ENCODE measurements at regions not wholly inside any gene's neighbourhood (a gene's known extent, or its start where the extent isn't known, plus 50 kb on each side); places are given as distances from the start of the nearest gene placed in this dataset.
"Not testable (repeated sequence)": the region's sequence is repeated elsewhere in the genome, so short reads cannot be mapped to it uniquely, and the experiment has no call there.

GRCh38 chr5:90055831-90056328, 353.7 kb downstream of the CETN3 start:
- DNase-seq: no peak

GRCh38 chr5:90054612-90055011, 354.9 kb downstream of the CETN3 start:
- DNase-seq: no peak

- DNase-seq: peak; percentile 26
Measured at GRCh38 chr5:90051756-90052155, 357.8 kb downstream of the CETN3 start.

- DNase-seq: no peak
Measured at GRCh38 chr5:90050103-90050502, 359.5 kb downstream of the CETN3 start.

- no peak for DNase-seq
Measured at GRCh38 chr5:90047113-90047512, 362.4 kb downstream of the CETN3 start.

- not testable (repeated sequence) for DNase-seq
Measured at GRCh38 chr5:90040082-90040481, 369.5 kb downstream of the CETN3 start.

- DNase-seq: no peak
Measured at GRCh38 chr5:90037646-90038045, 371.9 kb downstream of the CETN3 start.

- no peak for DNase-seq
Measured at GRCh38 chr5:90022711-90023053, 386.9 kb downstream of the CETN3 start.

- no peak for DNase-seq
Measured at GRCh38 chr5:90022002-90022710, 387.4 kb downstream of the CETN3 start.

GRCh38 chr5:90020575-90021538, 388.7 kb downstream of the CETN3 start:
- DNase-seq: no peak

- DNase-seq: no peak
Measured at GRCh38 chr5:90017239-90017638, 392.3 kb downstream of the CETN3 start.

GRCh38 chr5:90015584-90016018, 394.0 kb downstream of the CETN3 start:
- no peak for DNase-seq

- no peak for DNase-seq
Measured at GRCh38 chr5:90014420-90014819, 395.1 kb downstream of the CETN3 start.

- DNase-seq: no peak
Measured at GRCh38 chr5:90000351-90000750, 409.2 kb downstream of the CETN3 start.

GRCh38 chr5:89998519-89999305, 410.8 kb downstream of the CETN3 start:
- no peak for DNase-seq

- no peak for DNase-seq
Measured at GRCh38 chr5:89996890-89997289, 412.7 kb downstream of the CETN3 start.

- no peak for DNase-seq
Measured at GRCh38 chr5:89996335-89996734, 413.2 kb downstream of the CETN3 start.

GRCh38 chr5:89994266-89994665, 415.3 kb downstream of the CETN3 start:
- DNase-seq: no peak

GRCh38 chr5:89992201-89992600, 417.4 kb downstream of the CETN3 start:
- no peak for DNase-seq

GRCh38 chr5:89991592-89991991, 418.0 kb downstream of the CETN3 start:
- no peak for DNase-seq

GRCh38 chr5:89989776-89990175, 419.8 kb downstream of the CETN3 start:
- peak; percentile 41 for DNase-seq

GRCh38 chr5:89988998-89989655, 420.4 kb downstream of the CETN3 start:
- DNase-seq: no peak
